Smooth muscle cell (in vitro differentiated cells): ENCODE measurements at regions not wholly inside any gene's neighbourhood (a gene's known extent, or its start where the extent isn't known, plus 50 kb on each side); places are given as distances from the start of the nearest gene placed in this dataset.
A peak's percentile ranks its signal among the peaks of the same experiment; 100 is the strongest.

Experiments
- DNase-seq: peaks from one replicate; lab custom pipeline; 2025; ENCODE audit not compliant: unreplicated experiment; lab: John Stamatoyannopoulos, UW
- H2AFZ ChIP-seq: fragments of 200-600 bp; sonication (generic); 2 replicates; pipeline ENCODE4 v1.6.0; 2016; ENCODE audit warnings: antibody characterized with exemption, low read depth, mild to moderate bottlenecking
- H3F3A ChIP-seq: fragments of 200-600 bp; sonication (generic); 2 replicates; pipeline ENCODE4 v1.6.0; 2017; ENCODE audit warnings: antibody characterized with exemption, low read depth
- H3K27ac ChIP-seq: fragments of 200-600 bp; sonication (generic); 2 replicates; pipeline ENCODE4 v1.5.1; 2016; ENCODE audit warnings: low read depth, mild to moderate bottlenecking
- H3K27me3 ChIP-seq: fragments of 200-600 bp; sonication (generic); 2 replicates; pipeline ENCODE4 v1.6.1; 2016; ENCODE audit warnings: low read depth, mild to moderate bottlenecking
- H3K36me3 ChIP-seq: fragments of 200-600 bp; sonication (generic); 2 replicates; pipeline ENCODE4 v1.5.1; 2016; ENCODE audit warnings: low read depth
- H3K4me1 ChIP-seq: fragments of 200-600 bp; sonication (generic); 2 replicates; pipeline ENCODE4 v1.5.1; 2016; ENCODE audit warnings: low read depth
- H3K4me2 ChIP-seq: fragments of 200-600 bp; sonication (generic); 2 replicates; pipeline ENCODE4 v1.6.0; 2016; ENCODE audit warnings: mild to moderate bottlenecking
- H3K4me3 ChIP-seq: fragments of 200-600 bp; sonication (generic); 2 replicates; pipeline ENCODE4 v1.5.1; 2016; ENCODE audit warnings: mild to moderate bottlenecking
- H3K79me2 ChIP-seq: fragments of 200-600 bp; sonication (generic); 2 replicates; pipeline ENCODE4 v1.6.0; 2016; ENCODE audit warnings: low read depth, mild to moderate bottlenecking
- H3K9ac ChIP-seq: fragments of 200-600 bp; sonication (generic); 2 replicates; pipeline ENCODE4 v1.6.0; 2016; ENCODE audit warnings: low read depth
- H3K9me3 ChIP-seq: fragments of 200-600 bp; sonication (generic); replicated peaks from 2 replicates; pipeline ENCODE4 v1.5.1; 2016; ENCODE audit warnings: low read depth
- H4K20me1 ChIP-seq: fragments of 200-600 bp; sonication (generic); 2 replicates; pipeline ENCODE4 v1.6.0; 2016; ENCODE audit warnings: low read depth
- CTCF ChIP-seq: fragments of 200-600 bp; sonication (generic); IDR thresholded peaks from 2 replicates; pipeline ENCODE4 v1.5.1; 2017; ENCODE audit warnings: borderline replicate concordance, mild to moderate bottlenecking, antibody characterized with exemption; ENCODE audit not compliant: insufficient read depth, poor library complexity, severe bottlenecking
- WGBS: methylation state at CpG from one replicate; pipeline ENCODE4 v1.1.7; 2016; ENCODE audit warnings: low lambda C conversion rate; 5-methylcytosine and 5-hydroxymethylcytosine counted together

GRCh38 chr7:130912082-130912861 lies 178.3 kb upstream of the KLF14 start:
- Histone ChIP-seq H3K4me3 (peak overlapping the region; percentile 52), H3K27me3 (no peaks in the 10 kb centered on the region), H3K9ac (peak overlapping the region; percentile 97), H3K4me1 (peaks cover 26% of the 10 kb centered on the region), H3K4me2 (peak overlapping the region; percentile 92), H4K20me1 (peaks cover 4% of the 10 kb centered on the region), H3K27ac (peak overlapping the region; percentile 99), H3K9me3 (no peaks in the 10 kb centered on the region), H3K36me3 (no peaks in the 10 kb centered on the region), H3K79me2 (peaks cover 47% of the 10 kb centered on the region), H2AFZ (no peak overlapping the region), H3F3A (peaks cover 40% of the 10 kb centered on the region)
- TF ChIP-seq CTCF: no peak
- 40% methylated on average over 7 of the region's 7 CpGs for WGBS
- DNase-seq: no peak

GRCh38 chr7:130912862-130913638 lies 179.0 kb upstream of the KLF14 start:
- Histone ChIP-seq H2AFZ (no peak overlapping the region), H3K4me2 (peak overlapping the region; percentile 92), H3K27me3 (no peaks in the 10 kb centered on the region), H3K9me3 (no peaks in the 10 kb centered on the region), H3F3A (peaks cover 39% of the 10 kb centered on the region), H3K27ac (peak overlapping the region; percentile 99), H3K9ac (peak overlapping the region; percentile 97), H3K79me2 (peaks cover 39% of the 10 kb centered on the region), H3K4me1 (peaks cover 26% of the 10 kb centered on the region), H4K20me1 (peaks cover 4% of the 10 kb centered on the region), H3K36me3 (no peaks in the 10 kb centered on the region), H3K4me3 (peak overlapping the region; percentile 52)
- WGBS: 2% methylated on average over 18 of the region's 18 CpGs
- no peak for TF ChIP-seq CTCF
- DNase-seq: peak; percentile 34

- H3K4me3 ChIP-seq: peak overlapping the region; percentile 2
- peak overlapping the region; percentile 99 for H3K27ac ChIP-seq
- H3K79me2 ChIP-seq: peaks cover 31% of the 10 kb centered on the region
- peaks cover 4% of the 10 kb centered on the region for H4K20me1 ChIP-seq
- peak overlapping the region; percentile 87 for H3K9ac ChIP-seq
- no peak overlapping the region for H2AFZ ChIP-seq
- H3K9me3 ChIP-seq: no peaks in the 10 kb centered on the region
- no peak for TF ChIP-seq CTCF
- no peaks in the 10 kb centered on the region for H3K36me3 ChIP-seq
- peak overlapping the region; percentile 55 for H3K4me2 ChIP-seq
- peaks cover 26% of the 10 kb centered on the region for H3K4me1 ChIP-seq
- peaks cover 42% of the 10 kb centered on the region for H3F3A ChIP-seq
- no peaks in the 10 kb centered on the region for H3K27me3 ChIP-seq
- DNase-seq: no peak
- WGBS: 48% methylated on average over 12 of the region's 12 CpGs
Measured at GRCh38 chr7:130913639-130914553, 179.9 kb upstream of the KLF14 start.
